PC-9 (cell line): ENCODE measurements at regions not wholly inside any gene's neighbourhood (a gene's known extent, or its start where the extent isn't known, plus 50 kb on each side); places are given as distances from the start of the nearest gene placed in this dataset.

Experiments used
- EZH2 ChIP-seq: fragments of 200-600 bp; sonication (generic); IDR thresholded peaks from 2 replicates; pipeline ENCODE4 v1.8.0; 2017; ENCODE audit warnings: antibody characterized with exemption, low read depth
- TF ChIP-seq, protein P1 (sequence below): fragments of 200-600 bp; sonication (generic); conservative IDR thresholded peaks from 2 replicates; pipeline ENCODE4 v1.6.1; 2017; ENCODE audit warnings: mixed run types, antibody characterized with exemption, mild to moderate bottlenecking, moderate library complexity

DNA sequence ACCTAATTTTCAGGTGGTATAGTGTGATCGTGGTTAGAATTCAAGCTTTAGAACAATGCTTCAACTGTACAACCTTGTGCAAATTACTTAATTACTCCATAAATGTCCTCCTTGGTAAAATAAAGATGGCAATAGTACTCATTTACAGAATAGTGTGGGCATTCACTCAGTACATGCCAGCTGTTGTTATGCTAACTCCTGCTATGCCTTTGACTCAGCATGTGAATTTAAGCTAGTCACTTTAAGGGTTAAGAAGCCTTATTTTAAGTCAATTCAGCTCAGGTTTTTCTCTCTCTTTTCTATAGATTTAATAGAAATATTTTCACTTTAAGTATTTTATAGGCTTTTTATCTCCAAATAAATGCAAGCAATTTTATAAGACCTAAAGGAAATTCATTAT is 335.6 kb upstream of the ITGA1 start:
- TF ChIP-seq, protein P1, sequence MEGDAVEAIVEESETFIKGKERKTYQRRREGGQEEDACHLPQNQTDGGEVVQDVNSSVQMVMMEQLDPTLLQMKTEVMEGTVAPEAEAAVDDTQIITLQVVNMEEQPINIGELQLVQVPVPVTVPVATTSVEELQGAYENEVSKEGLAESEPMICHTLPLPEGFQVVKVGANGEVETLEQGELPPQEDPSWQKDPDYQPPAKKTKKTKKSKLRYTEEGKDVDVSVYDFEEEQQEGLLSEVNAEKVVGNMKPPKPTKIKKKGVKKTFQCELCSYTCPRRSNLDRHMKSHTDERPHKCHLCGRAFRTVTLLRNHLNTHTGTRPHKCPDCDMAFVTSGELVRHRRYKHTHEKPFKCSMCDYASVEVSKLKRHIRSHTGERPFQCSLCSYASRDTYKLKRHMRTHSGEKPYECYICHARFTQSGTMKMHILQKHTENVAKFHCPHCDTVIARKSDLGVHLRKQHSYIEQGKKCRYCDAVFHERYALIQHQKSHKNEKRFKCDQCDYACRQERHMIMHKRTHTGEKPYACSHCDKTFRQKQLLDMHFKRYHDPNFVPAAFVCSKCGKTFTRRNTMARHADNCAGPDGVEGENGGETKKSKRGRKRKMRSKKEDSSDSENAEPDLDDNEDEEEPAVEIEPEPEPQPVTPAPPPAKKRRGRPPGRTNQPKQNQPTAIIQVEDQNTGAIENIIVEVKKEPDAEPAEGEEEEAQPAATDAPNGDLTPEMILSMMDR, result no peak
- TF ChIP-seq EZH2, result no peak
